ENCODE measurements at regions not wholly inside any gene's neighbourhood (a gene's known extent, or its start where the extent isn't known, plus 50 kb on each side); places are given as distances from the start of the nearest gene placed in this dataset.

- TF ChIP-seq EZH2 (IDR thresholded peaks at IDR 0.05), result no peak
- no peak for TF ChIP-seq POLR2AphosphoS5 (IDR thresholded peaks at IDR 0.05; ENCODE audit: borderline replicate concordance, low read depth, low read length)
Measured at GRCh38 chr1:48055876-48056764, 58.9 kb upstream of the TRABD2B start.

All from SK-N-MC (cell line).